ENCODE measurements at regions not wholly inside any gene's neighbourhood (a gene's known extent, or its start where the extent isn't known, plus 50 kb on each side); places are given as distances from the start of the nearest gene placed in this dataset.
"Not testable (repeated sequence)": the region's sequence is repeated elsewhere in the genome, so short reads cannot be mapped to it uniquely, and the experiment has no call there.

DNA sequence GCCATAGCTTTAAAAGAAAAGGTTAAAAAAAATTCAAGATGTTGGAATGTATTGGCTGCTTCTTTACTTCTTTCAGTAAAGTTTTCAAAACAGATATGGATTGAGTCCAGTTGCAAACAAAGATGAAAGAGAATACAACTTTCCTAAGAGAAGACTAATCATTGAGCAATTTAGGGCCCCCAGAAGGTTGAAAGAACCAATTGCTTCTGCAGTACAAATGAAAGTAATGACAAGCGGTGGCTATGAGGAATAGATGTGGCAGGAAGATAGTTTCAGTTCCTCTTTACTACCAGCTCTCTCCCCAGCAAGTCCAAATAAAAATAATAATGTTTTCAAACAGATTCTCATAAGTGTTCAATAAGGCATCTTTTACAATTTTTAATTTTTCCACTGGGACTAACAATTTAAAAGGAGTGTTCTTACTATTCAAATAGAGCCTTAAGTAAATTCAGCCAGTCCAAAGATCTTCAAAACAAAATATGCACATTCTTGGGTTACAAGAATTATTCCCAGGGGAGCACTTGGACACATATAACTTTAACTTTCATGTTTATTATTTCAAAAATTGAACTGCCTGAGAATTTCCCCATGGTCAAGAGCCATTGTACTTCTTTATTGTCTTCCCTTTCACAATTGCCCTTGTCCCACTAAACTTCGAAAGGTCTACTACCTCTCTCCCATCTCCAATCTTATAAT is 62.3 kb upstream of the PPP1R12A start (continued):
- 0 out of 2 replicates have a peak, but pooled peaks have one; percentile 67 for TF ChIP-seq ZNF217 (IDR thresholded peaks at IDR 0.05)
- TF ChIP-seq, protein P1, sequence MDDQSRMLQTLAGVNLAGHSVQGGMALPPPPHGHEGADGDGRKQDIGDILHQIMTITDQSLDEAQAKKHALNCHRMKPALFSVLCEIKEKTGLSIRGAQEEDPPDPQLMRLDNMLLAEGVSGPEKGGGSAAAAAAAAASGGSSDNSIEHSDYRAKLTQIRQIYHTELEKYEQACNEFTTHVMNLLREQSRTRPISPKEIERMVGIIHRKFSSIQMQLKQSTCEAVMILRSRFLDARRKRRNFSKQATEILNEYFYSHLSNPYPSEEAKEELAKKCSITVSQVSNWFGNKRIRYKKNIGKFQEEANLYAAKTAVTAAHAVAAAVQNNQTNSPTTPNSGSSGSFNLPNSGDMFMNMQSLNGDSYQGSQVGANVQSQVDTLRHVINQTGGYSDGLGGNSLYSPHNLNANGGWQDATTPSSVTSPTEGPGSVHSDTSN (IDR thresholded peaks at IDR 0.05; ENCODE audit: insufficient replicate concordance, low read depth, low read length), result no peak
- TF ChIP-seq, protein P2, sequence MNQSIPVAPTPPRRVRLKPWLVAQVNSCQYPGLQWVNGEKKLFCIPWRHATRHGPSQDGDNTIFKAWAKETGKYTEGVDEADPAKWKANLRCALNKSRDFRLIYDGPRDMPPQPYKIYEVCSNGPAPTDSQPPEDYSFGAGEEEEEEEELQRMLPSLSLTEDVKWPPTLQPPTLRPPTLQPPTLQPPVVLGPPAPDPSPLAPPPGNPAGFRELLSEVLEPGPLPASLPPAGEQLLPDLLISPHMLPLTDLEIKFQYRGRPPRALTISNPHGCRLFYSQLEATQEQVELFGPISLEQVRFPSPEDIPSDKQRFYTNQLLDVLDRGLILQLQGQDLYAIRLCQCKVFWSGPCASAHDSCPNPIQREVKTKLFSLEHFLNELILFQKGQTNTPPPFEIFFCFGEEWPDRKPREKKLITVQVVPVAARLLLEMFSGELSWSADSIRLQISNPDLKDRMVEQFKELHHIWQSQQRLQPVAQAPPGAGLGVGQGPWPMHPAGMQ (IDR thresholded peaks at IDR 0.05; ENCODE audit: borderline replicate concordance), result no peak
- peak; percentile 76 for TF ChIP-seq IKZF1 (conservative IDR thresholded peaks at IDR 0.05)
- TF ChIP-seq NFYA (IDR thresholded peaks at IDR 0.05; ENCODE audit: borderline replicate concordance, low read depth, low read length), result no peak
- TF ChIP-seq IRF4 (IDR thresholded peaks at IDR 0.05; ENCODE audit: low read depth, low read length), result peak; percentile 90
- TF ChIP-seq YY1 (IDR thresholded peaks at IDR 0.05; ENCODE audit: low read depth, low read length), result no peak
- no peak for TF ChIP-seq ZNF622 (IDR thresholded peaks at IDR 0.05)
- TF ChIP-seq POLR2AphosphoS5 (IDR thresholded peaks at IDR 0.05; ENCODE audit: low read length), result no peak
- TF ChIP-seq DPF2 (IDR thresholded peaks at IDR 0.05), result peak; percentile 91
- TF ChIP-seq RUNX3 (IDR thresholded peaks at IDR 0.05; ENCODE audit: low read length), result peak; percentile 63
- peak; percentile 86 for TF ChIP-seq MTA2 (IDR thresholded peaks at IDR 0.05; ENCODE audit: low read depth)
- TF ChIP-seq NR2F1 (conservative IDR thresholded peaks at IDR 0.05), result no peak

DNA sequence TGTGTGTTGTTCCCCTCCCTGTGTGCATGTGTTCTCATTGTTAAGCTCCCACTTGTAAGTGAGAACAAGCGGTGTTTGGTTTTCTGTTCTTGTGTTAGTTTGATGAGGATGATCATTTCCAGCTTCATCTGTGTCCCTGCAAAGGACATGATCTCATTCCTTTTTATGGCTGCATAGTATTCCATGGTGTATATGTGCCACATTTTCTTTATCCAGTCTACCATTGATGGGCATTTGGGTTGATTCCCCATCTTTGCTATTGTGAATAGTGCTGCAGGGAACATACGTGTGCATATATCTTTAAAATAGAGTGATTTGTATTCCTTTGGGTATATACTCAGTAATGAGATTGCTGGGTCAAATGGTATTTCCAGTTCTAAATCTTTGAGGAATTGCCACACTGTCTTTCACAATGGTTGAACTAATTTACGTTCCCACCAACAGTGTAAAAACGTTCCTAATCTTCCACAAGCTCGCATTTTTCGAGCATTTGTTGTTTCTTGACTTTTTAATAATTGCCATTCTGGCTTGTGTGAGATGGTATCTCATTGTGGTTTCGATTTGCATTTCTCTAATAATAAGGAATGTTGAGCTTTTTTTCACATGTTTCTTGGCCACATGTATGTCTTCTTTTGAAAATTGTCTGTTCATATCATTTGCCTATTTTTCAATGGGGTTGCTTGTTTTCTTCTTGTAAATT is 60.6 kb upstream of the PPP1R12A start:
- H3K9me3 ChIP-seq (replicated peaks; ENCODE audit: control insufficient read depth, insufficient read depth, low read length); DNase-seq (ENCODE audit: low read depth, low spot score); H2AFZ ChIP-seq (ENCODE audit: control insufficient read depth, low read depth, low read length); H3K4me1 ChIP-seq (ENCODE audit: control insufficient read depth, insufficient read depth, low read length); H3K27ac ChIP-seq (ENCODE audit: control insufficient read depth, insufficient read depth); H3K4me2 ChIP-seq (ENCODE audit: control insufficient read depth, insufficient read depth); H3K27me3 ChIP-seq (replicated peaks in 1 of 2; ENCODE audit: control insufficient read depth in 2 of 2, insufficient read depth in 2 of 2, low read length in 1 of 2); H3K36me3 ChIP-seq (ENCODE audit: control insufficient read depth in 2 of 2, insufficient read depth in 2 of 2, low read length in 1 of 2); H3K9ac ChIP-seq (ENCODE audit: control insufficient read depth, insufficient read depth, low read length); H3K4me3 ChIP-seq; in situ Hi-C loops (cut with MboI); POLR2A ChIA-PET; H4K20me1 ChIP-seq (ENCODE audit: control insufficient read depth, insufficient read depth); BruUV-seq (replicated peaks); H3K79me2 ChIP-seq (ENCODE audit: control insufficient read depth, insufficient read depth, low read length); FAIRE-seq; ATAC-seq; RAD21 ChIA-PET (ENCODE audit: unreplicated experiment): not testable (repeated sequence)
- SMC1A ChIA-PET (ENCODE audit: uncharacterized antibody, unreplicated experiment), result interaction anchor here (0.7 to 1.6 kb wide), 2 partner anchors 187 to 222 kb away, joined by 3 to 4 read pairs; no protein-coding TSS in a partner anchor
- intact Hi-C loops (cut with micrococcal nuclease; ENCODE audit: unreplicated experiment), result loop anchor here (5.0 kb wide), 1 partner anchor 182 kb away; no protein-coding TSS in a partner anchor
- 53% methylated on average over 7 of the region's 7 CpGs for whole genome bisulfite sequencing (ENCODE audit: insufficient coverage, insufficient replicate concordance, low lambda C conversion rate, missing lambda C conversion rate)
- CTCF ChIA-PET, result interaction anchor here (0.7 to 0.9 kb wide), 2 partner anchors 13 to 678 kb away, joined by 3 read pairs; no protein-coding TSS in a partner anchor

All from GM12878 (cell line).